WTC11 (cell line): ENCODE measurements at regions not wholly inside any gene's neighbourhood (a gene's known extent, or its start where the extent isn't known, plus 50 kb on each side); places are given as distances from the start of the nearest gene placed in this dataset.
A peak's percentile ranks its signal among the peaks of the same experiment; 100 is the strongest.

Experiments
- ATAC-seq: fragments of 200-7000 bp; cut with Tn5 transposase; 2 replicates; pipeline ENCODE4 v1.10.0; 2021; ENCODE audit warnings: mild to moderate bottlenecking, moderate library complexity
- CTCF ChIA-PET: fragments of 300-600 bp; sonication (Branson Sonifier 250); formaldehyde crosslinking; loops from one replicate; lab custom pipeline; 2021; ENCODE audit warnings: antibody characterized with exemption; lab: Charles Lee
- POLR2A ChIA-PET: fragments of 350-600 bp; sonication (Branson Sonifier 250); formaldehyde crosslinking; loops from one replicate; lab custom pipeline; 2021; ENCODE audit warnings: antibody characterized with exemption; lab: Charles Lee
- DNase-seq: peaks from one replicate; pipeline ENCODE4 v3.0.0; 2021; ENCODE audit warnings: low spot score
- H3K27ac Mint-ChIP-seq: 2 replicates; pipeline ENCODE4 v1.8.0; 2021; ENCODE audit warnings: mixed read lengths
- H3K27me3 Mint-ChIP-seq: 2 replicates; pipeline ENCODE4 v1.8.0; 2021; ENCODE audit warnings: low read depth, mild to moderate bottlenecking, moderate library complexity, mixed read lengths
- H3K36me3 Mint-ChIP-seq: 2 replicates; pipeline ENCODE4 v1.8.0; 2021; ENCODE audit warnings: mixed read lengths
- H3K4me1 Mint-ChIP-seq: 2 replicates; pipeline ENCODE4 v1.8.0; 2022; ENCODE audit warnings: mixed read lengths
- H3K4me3 Mint-ChIP-seq: 2 replicates; pipeline ENCODE4 v1.8.0; 2021; ENCODE audit warnings: mild to moderate bottlenecking, moderate library complexity, mixed read lengths
- H3K9me3 Mint-ChIP-seq: 2 replicates; pipeline ENCODE4 v1.8.0; 2021; ENCODE audit warnings: mixed read lengths
- AFF4 ChIP-seq: sonication (generic); formaldehyde crosslinking; IDR thresholded peaks from 2 replicates; pipeline ENCODE4 v1.8.1; 2023; ENCODE audit warnings: mild to moderate bottlenecking, missing genetic modification reagents, borderline replicate concordance
- CREB1 ChIP-seq: sonication (generic); formaldehyde crosslinking; IDR thresholded peaks from 2 replicates; pipeline ENCODE4 v1.8.0; 2023; ENCODE audit warnings: mild to moderate bottlenecking, missing genetic modification reagents
- ELF4 ChIP-seq: sonication (generic); formaldehyde crosslinking; IDR thresholded peaks from 2 replicates; pipeline ENCODE4 v1.8.1; 2022; ENCODE audit warnings: low read depth, mild to moderate bottlenecking, moderate library complexity, missing genetic modification reagents
- GABPB1 ChIP-seq: sonication (generic); formaldehyde crosslinking; IDR thresholded peaks from 2 replicates; pipeline ENCODE4 v1.8.1; 2023; ENCODE audit warnings: mild to moderate bottlenecking, missing genetic modification reagents
- KAT7 ChIP-seq: sonication (generic); formaldehyde crosslinking; IDR thresholded peaks from 2 replicates; pipeline ENCODE4 v1.8.1; 2023; ENCODE audit warnings: missing genetic modification reagents, mild to moderate bottlenecking, borderline replicate concordance
- MLX ChIP-seq: sonication (generic); formaldehyde crosslinking; IDR thresholded peaks from 2 replicates; pipeline ENCODE4 v1.8.1; 2023; ENCODE audit warnings: mild to moderate bottlenecking, missing genetic modification reagents, moderate library complexity
- NR2C2 ChIP-seq: sonication (generic); formaldehyde crosslinking; IDR thresholded peaks from 2 replicates; pipeline ENCODE4 v1.8.0; 2022; ENCODE audit warnings: mild to moderate bottlenecking, missing genetic modification reagents
- OVOL2 ChIP-seq: fragments of 250-450 bp; sonication (Bioruptor Pico); IDR thresholded peaks from 2 replicates; pipeline ENCODE4 v1.9.0; 2021; ENCODE audit warnings: mild to moderate bottlenecking, borderline replicate concordance
- SMAD4 ChIP-seq: sonication (generic); formaldehyde crosslinking; IDR thresholded peaks from 2 replicates; pipeline ENCODE4 v1.8.0; 2022; ENCODE audit warnings: mild to moderate bottlenecking, missing genetic modification reagents
- STAT6 ChIP-seq: sonication (generic); formaldehyde crosslinking; conservative IDR thresholded peaks from 2 replicates; pipeline ENCODE4 v1.8.1; 2023; ENCODE audit warnings: mild to moderate bottlenecking, low read depth, missing genetic modification reagents, moderate library complexity
- TP53 ChIP-seq: sonication (generic); formaldehyde crosslinking; IDR thresholded peaks from 2 replicates; pipeline ENCODE4 v1.8.1; 2023; ENCODE audit warnings: mild to moderate bottlenecking, missing genetic modification reagents
- ZBTB21 ChIP-seq: sonication (generic); formaldehyde crosslinking; IDR thresholded peaks from 2 replicates; pipeline ENCODE4 v1.8.1; 2023; ENCODE audit warnings: mild to moderate bottlenecking, missing genetic modification reagents, borderline replicate concordance
- ZNF263 ChIP-seq: sonication (generic); formaldehyde crosslinking; IDR thresholded peaks from 2 replicates; pipeline ENCODE4 v1.8.1; 2022; ENCODE audit warnings: low read depth, mild to moderate bottlenecking, moderate library complexity, missing genetic modification reagents
- ZNF317 ChIP-seq: sonication (generic); formaldehyde crosslinking; IDR thresholded peaks from 2 replicates; pipeline ENCODE4 v1.8.1; 2023; ENCODE audit warnings: low read depth, mild to moderate bottlenecking, moderate library complexity, missing genetic modification reagents, borderline replicate concordance
- ZNF416 ChIP-seq: fragments of 250-450 bp; sonication (Bioruptor Pico); IDR thresholded peaks from 2 replicates; pipeline ENCODE4 v1.9.0; 2021; ENCODE audit warnings: mild to moderate bottlenecking, inconsistent platforms
- ZNF671 ChIP-seq: fragments of 250-450 bp; sonication (Bioruptor Pico); IDR thresholded peaks from 2 replicates; pipeline ENCODE4 v1.8.0; 2021; ENCODE audit warnings: mild to moderate bottlenecking

- TF ChIP-seq AFF4 (CRISPR knock-in tag), result no peak
- no peak for TF ChIP-seq ZBTB21 (CRISPR knock-in tag)
- no peak for TF ChIP-seq KAT7 (CRISPR knock-in tag)
- TF ChIP-seq CREB1 (CRISPR knock-in tag), result no peak
Observed at GRCh38 chr5:142527234-142527633, 158.7 kb downstream of the FGF1 start (continued).

GRCh38 chr5:142522983-142523382 lies 162.9 kb downstream of the FGF1 start:
- no peaks in the 10 kb centered on the region for H3K36me3 Mint-ChIP-seq
- TF ChIP-seq ELF4 (CRISPR knock-in tag), result no peak
- no peak for TF ChIP-seq ZNF671
- no peak for TF ChIP-seq STAT6 (CRISPR knock-in tag)
- no peak for TF ChIP-seq OVOL2 (CRISPR knock-in tag)
- no peak for TF ChIP-seq TP53 (CRISPR knock-in tag)
- no peak for TF ChIP-seq GABPB1 (CRISPR knock-in tag)
- TF ChIP-seq NR2C2, result no peak
- no peak for TF ChIP-seq MLX (CRISPR knock-in tag)
- no peak for TF ChIP-seq ZNF317
- TF ChIP-seq ZNF263 (CRISPR knock-in tag), result no peak
- TF ChIP-seq ZNF416 (CRISPR knock-in tag), result no peak
- TF ChIP-seq, all 79 proteins: peak for 0
- Mint-ChIP-seq H3K27ac (no peak overlapping the region), H3K4me1 (peaks cover 17% of the 10 kb centered on the region), H3K9me3 (peaks cover 3% of the 10 kb centered on the region), H3K27me3 (no peaks in the 10 kb centered on the region), H3K4me3 (no peak overlapping the region)
- ChIA-PET CTCF (interaction anchor here (0.7 kb wide), 1 partner anchor 10 kb away, joined by 3 read pairs; no protein-coding TSS in a partner anchor), POLR2A (no interaction called here)
- DNase-seq (no peak), ATAC-seq (no peak)

- Mint-ChIP-seq H3K36me3 (peaks cover 12% of the 10 kb centered on the region), H3K27me3 (no peaks in the 10 kb centered on the region), H3K9me3 (peaks cover 15% of the 10 kb centered on the region), H3K27ac (peak overlapping the region; percentile 39; the same call in 1 of the 2 replicates), H3K4me3 (no peak overlapping the region), H3K4me1 (peaks cover 27% of the 10 kb centered on the region)
- POLR2A ChIA-PET, result no interaction called here
- CTCF ChIA-PET, result no interaction called here
- TF ChIP-seq GABPB1 (CRISPR knock-in tag) (peak; percentile 49; the same call in 1 of the 2 replicates), SMAD4 (CRISPR knock-in tag) (no peak)
- DNase-seq (no peak), ATAC-seq (no peak)
Observed at GRCh38 chr5:142521706-142522105, 164.2 kb downstream of the FGF1 start.
